Fibroblast of lung (primary cell): ENCODE measurements at regions not wholly inside any gene's neighbourhood (a gene's known extent, or its start where the extent isn't known, plus 50 kb on each side); places are given as distances from the start of the nearest gene placed in this dataset.

Experiments
- DNase-seq, 2 donors: peaks; one replicate each; pipeline versions ENCODE4 v3.0.0 to v3.0.0-alpha.2; 2010; ENCODE audit warnings: low read depth in 2 of 2
- H2AFZ ChIP-seq: 2 replicates; pipeline ENCODE4 v1.5.1; 2012; ENCODE audit warnings: low read length, control low read depth, inconsistent platforms
- H3K27ac ChIP-seq: 2 replicates; pipeline ENCODE4 v1.5.1; 2011; ENCODE audit warnings: low read length, control low read depth; ENCODE audit not compliant: insufficient read depth
- H3K27me3 ChIP-seq: 2 replicates; pipeline ENCODE4 v1.5.1; 2011; ENCODE audit warnings: mild to moderate bottlenecking, low read length; ENCODE audit not compliant: control insufficient read depth, insufficient read depth
- H3K36me3 ChIP-seq: 2 replicates; pipeline ENCODE4 v1.5.1; 2011; ENCODE audit warnings: low read length; ENCODE audit not compliant: control insufficient read depth, insufficient read depth
- H3K4me1 ChIP-seq: 2 replicates; pipeline ENCODE4 v1.5.1; 2011; ENCODE audit warnings: low read length; ENCODE audit not compliant: control insufficient read depth, insufficient read depth; ENCODE audit errors: extremely low read depth
- H3K4me2 ChIP-seq: 2 replicates; pipeline ENCODE4 v1.5.1; 2011; ENCODE audit warnings: low read length, control low read depth; ENCODE audit not compliant: insufficient read depth; ENCODE audit errors: extremely low read depth
- H3K4me3 ChIP-seq, 4 experiments: fragments of 200-600 bp in 1 of 4; sonication (generic) in 1 of 4; replicated peaks in 1 of 4; 2 replicates each; pipeline ENCODE4 v1.5.1; 2011 to 2016; ENCODE audit warnings: low read length in 4 of 4, low read depth in 3 of 4, mild to moderate bottlenecking in 3 of 4, control low read depth in 2 of 4, inconsistent platforms in 1 of 4, mixed read lengths in 1 of 4; ENCODE audit not compliant: insufficient read depth in 1 of 4; ENCODE audit errors: control extremely low read depth in 1 of 4
- H3K79me2 ChIP-seq: 2 replicates; pipeline ENCODE4 v1.5.1; 2012; ENCODE audit warnings: mild to moderate bottlenecking, low read length, inconsistent platforms; ENCODE audit not compliant: control insufficient read depth, insufficient read depth
- H3K9ac ChIP-seq: 2 replicates; pipeline ENCODE4 v1.5.1; 2011; ENCODE audit warnings: mild to moderate bottlenecking, low read length, control low read depth; ENCODE audit not compliant: insufficient read depth
- H3K9me3 ChIP-seq: 2 replicates; pipeline ENCODE4 v1.5.1; 2012; ENCODE audit warnings: low read depth, low read length; ENCODE audit not compliant: control insufficient read depth, insufficient read depth
- H4K20me1 ChIP-seq: 2 replicates; pipeline ENCODE4 v1.5.1; 2011; ENCODE audit warnings: low read length; ENCODE audit not compliant: control insufficient read depth, insufficient read depth; ENCODE audit errors: extremely low read depth
- EZH2 ChIP-seq: IDR thresholded peaks from 2 replicates; pipeline ENCODE4 v1.5.1; 2012; ENCODE audit warnings: low read length, control low read depth, mild to moderate bottlenecking; ENCODE audit errors: missing control alignments
- TF ChIP-seq, protein P1 (sequence below), 2 donors: IDR thresholded peaks in 1 of 2; conservative IDR thresholded peaks in 1 of 2; 1 replicate in 1 of 2; 2 replicates in 1 of 2; pipeline ENCODE4 v1.5.1; 2011 to 2012; ENCODE audit warnings: low read length in 2 of 2, control low read depth in 1 of 2, inconsistent platforms in 1 of 2, low read depth in 1 of 2, mild to moderate bottlenecking in 1 of 2

DNA sequence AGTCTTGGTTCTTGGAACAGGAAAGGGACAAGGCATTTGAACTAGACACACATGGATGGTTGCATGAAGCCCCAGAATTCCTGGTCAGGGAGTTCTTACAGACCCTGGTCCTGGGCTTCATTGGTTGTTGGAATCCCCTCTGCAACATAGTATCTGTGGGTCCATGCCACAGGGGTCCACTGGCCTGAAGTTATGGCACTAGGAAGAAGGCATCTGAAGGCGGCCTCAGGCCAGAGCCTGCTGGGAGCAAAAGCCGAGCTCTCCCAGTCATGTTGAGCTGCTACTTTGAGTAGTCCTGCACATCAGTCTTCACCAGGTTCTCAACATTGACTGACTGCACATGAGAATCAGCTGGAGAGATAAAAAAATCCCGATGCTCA is 71.1 kb upstream of the PITX1 start:
- Histone ChIP-seq H3K4me2 (no peak overlapping the region), H3K4me3 (no peak overlapping the region), H3K9ac (no peak overlapping the region), H3K4me1 (no peaks in the 10 kb centered on the region), H3K36me3 (no peaks in the 10 kb centered on the region), H3K27ac (no peak overlapping the region), H2AFZ (no peak overlapping the region), H3K27me3 (peaks cover 16% of the 10 kb centered on the region), H3K79me2 (no peaks in the 10 kb centered on the region), H3K9me3 (no peaks in the 10 kb centered on the region), H4K20me1 (no peaks in the 10 kb centered on the region)
- DNase-seq, result no peak
- TF ChIP-seq, protein P1, sequence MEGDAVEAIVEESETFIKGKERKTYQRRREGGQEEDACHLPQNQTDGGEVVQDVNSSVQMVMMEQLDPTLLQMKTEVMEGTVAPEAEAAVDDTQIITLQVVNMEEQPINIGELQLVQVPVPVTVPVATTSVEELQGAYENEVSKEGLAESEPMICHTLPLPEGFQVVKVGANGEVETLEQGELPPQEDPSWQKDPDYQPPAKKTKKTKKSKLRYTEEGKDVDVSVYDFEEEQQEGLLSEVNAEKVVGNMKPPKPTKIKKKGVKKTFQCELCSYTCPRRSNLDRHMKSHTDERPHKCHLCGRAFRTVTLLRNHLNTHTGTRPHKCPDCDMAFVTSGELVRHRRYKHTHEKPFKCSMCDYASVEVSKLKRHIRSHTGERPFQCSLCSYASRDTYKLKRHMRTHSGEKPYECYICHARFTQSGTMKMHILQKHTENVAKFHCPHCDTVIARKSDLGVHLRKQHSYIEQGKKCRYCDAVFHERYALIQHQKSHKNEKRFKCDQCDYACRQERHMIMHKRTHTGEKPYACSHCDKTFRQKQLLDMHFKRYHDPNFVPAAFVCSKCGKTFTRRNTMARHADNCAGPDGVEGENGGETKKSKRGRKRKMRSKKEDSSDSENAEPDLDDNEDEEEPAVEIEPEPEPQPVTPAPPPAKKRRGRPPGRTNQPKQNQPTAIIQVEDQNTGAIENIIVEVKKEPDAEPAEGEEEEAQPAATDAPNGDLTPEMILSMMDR (conservative IDR thresholded peaks at IDR 0.05 in 1 of 2, IDR thresholded peaks at IDR 0.05 in 1 of 2; ENCODE audit: low read depth in 1 of 2, low read length in 2 of 2), result no peak
- no peak for TF ChIP-seq EZH2

DNA sequence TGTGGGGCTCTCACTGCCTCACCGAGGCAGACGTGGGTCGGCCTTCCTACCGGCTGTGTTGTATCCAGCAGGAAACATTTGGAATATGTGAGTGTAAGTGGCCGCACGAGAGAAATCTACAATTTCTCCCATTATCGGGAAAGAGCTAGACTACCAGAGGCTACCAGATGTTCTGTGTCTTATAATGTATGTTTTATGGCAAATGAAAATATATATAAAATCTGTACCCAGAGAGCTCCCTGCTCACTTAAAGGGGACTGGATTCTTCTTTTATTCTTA is 69.5 kb upstream of the PITX1 start:
- Histone ChIP-seq H3K4me2 (no peak overlapping the region), H3K27ac (no peak overlapping the region), H3K36me3 (no peaks in the 10 kb centered on the region), H3K4me1 (no peaks in the 10 kb centered on the region), H3K9ac (no peak overlapping the region), H4K20me1 (no peaks in the 10 kb centered on the region), H3K79me2 (no peaks in the 10 kb centered on the region), H3K4me3 (no peak overlapping the region), H3K9me3 (no peaks in the 10 kb centered on the region), H3K27me3 (peaks cover 16% of the 10 kb centered on the region), H2AFZ (no peak overlapping the region)
- DNase-seq, result no peak
- TF ChIP-seq EZH2, result no peak

DNA sequence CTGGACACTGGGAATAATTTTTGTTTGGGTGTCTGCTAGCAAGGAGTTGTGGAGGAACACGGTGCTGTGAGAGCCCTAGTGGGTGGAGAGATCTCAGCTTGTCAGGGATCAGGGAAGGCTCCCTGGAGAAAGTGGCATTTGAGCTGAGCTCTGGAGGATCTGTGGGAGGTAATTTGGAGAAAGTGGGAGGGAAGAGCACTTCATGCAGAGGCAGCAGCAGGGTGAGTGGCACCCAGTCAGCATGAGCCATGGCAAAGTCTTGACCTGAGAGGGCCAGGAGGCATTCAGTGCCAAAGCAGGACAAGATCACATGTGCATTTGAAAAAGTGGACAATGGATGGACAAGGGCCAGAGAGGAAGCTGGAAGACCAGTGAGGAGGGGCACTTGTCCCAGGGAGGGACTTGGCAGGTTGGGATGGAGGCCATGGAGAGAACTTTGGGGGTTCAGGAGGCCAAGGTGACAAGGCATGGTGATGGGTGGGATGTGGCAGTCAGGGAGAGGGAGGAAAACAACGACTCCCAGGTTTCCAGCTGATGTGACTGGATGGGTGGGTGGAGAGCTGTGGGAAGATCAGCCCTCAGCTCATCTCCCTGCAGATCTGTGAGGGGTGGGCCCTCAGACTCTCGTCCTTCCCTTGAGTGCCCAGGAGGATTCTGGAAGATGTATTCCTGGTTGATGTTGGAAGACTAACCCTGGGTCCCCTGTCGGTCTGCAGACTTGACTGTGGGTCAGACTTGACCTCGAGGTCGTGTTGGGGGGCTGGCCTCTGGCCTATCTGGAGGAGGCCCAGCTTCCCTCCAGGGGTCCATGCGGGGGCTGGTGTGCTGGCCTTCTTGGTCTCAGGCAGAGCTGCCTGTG is 68.9 kb upstream of the PITX1 start:
- H3K27me3 ChIP-seq, result peaks cover 16% of the 10 kb centered on the region
- H3K27ac ChIP-seq, result no peak overlapping the region
- DNase-seq, result no peak

More for the DNA sequence above, 68.9 kb upstream of the PITX1 start:
- Histone ChIP-seq H3K4me3 (no peak overlapping the region), H3K36me3 (no peaks in the 10 kb centered on the region), H3K9ac (no peak overlapping the region), H3K4me2 (no peak overlapping the region), H3K4me1 (no peaks in the 10 kb centered on the region), H4K20me1 (no peaks in the 10 kb centered on the region), H3K9me3 (no peaks in the 10 kb centered on the region), H2AFZ (no peak overlapping the region), H3K79me2 (no peaks in the 10 kb centered on the region)
- TF ChIP-seq EZH2, result no peak
- TF ChIP-seq, protein P1 (conservative IDR thresholded peaks at IDR 0.05 in 1 of 2, IDR thresholded peaks at IDR 0.05 in 1 of 2; ENCODE audit: low read depth in 1 of 2, low read length in 2 of 2), result no peak
